Osteocyte (in vitro differentiated cells): ENCODE measurements at regions not wholly inside any gene's neighbourhood (a gene's known extent, or its start where the extent isn't known, plus 50 kb on each side); places are given as distances from the start of the nearest gene placed in this dataset.

ENCODE experiments used
- DNase-seq: peaks from one replicate; pipeline ENCODE4 v3.0.0; 2021; ENCODE audit warnings: mixed read lengths; ENCODE audit not compliant: unreplicated experiment; ENCODE audit errors: extremely low spot score
- H3K27ac Mint-ChIP-seq: one replicate; pipeline ENCODE4 v1.8.0; 2021; ENCODE audit warnings: mild to moderate bottlenecking, mixed read lengths; ENCODE audit not compliant: unreplicated experiment
- H3K27me3 Mint-ChIP-seq: one replicate; pipeline ENCODE4 v1.8.0; 2021; ENCODE audit warnings: mixed read lengths; ENCODE audit not compliant: unreplicated experiment
- H3K36me3 Mint-ChIP-seq: one replicate; pipeline ENCODE4 v1.8.0; 2021; ENCODE audit warnings: mixed read lengths; ENCODE audit not compliant: unreplicated experiment
- H3K4me1 Mint-ChIP-seq: one replicate; pipeline ENCODE4 v1.8.0; 2021; ENCODE audit warnings: mixed read lengths; ENCODE audit not compliant: unreplicated experiment
- H3K4me3 Mint-ChIP-seq: one replicate; pipeline ENCODE4 v1.8.0; 2021; ENCODE audit warnings: mild to moderate bottlenecking, moderate library complexity, mixed read lengths; ENCODE audit not compliant: unreplicated experiment
- H3K9me3 Mint-ChIP-seq: one replicate; pipeline ENCODE4 v1.8.0; 2021; ENCODE audit warnings: mixed read lengths; ENCODE audit not compliant: unreplicated experiment
- TF ChIP-seq, protein P1 (sequence below): fragments of 200-600 bp; sonication (generic); IDR thresholded peaks from 2 replicates; pipeline ENCODE4 v1.5.0; 2021; ENCODE audit warnings: antibody characterized with exemption, mild to moderate bottlenecking, moderate library complexity

DNA sequence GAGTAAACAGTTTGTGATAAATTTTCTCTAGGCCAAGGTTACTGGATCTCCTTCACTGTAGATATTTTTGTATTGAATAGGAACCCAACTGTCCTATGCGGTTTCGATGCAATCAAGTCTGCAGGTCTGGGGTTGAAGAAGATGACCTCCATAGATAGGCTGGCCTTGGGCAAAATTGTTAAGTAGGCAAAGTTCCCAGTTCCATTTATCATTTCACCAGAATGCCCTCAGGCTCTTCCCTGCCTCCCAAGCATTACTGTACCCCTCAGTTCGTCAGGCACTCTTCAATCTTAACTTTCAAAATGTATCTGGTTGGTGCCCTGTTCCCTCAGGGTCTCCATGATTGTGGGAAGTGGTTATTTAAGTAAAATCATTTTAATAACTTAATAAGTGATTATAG, 1802.9 kb upstream of the WWC1 start:
- no peaks in the 10 kb centered on the region for H3K27me3 Mint-ChIP-seq
- no peaks in the 10 kb centered on the region for H3K4me1 Mint-ChIP-seq
- TF ChIP-seq, protein P1, sequence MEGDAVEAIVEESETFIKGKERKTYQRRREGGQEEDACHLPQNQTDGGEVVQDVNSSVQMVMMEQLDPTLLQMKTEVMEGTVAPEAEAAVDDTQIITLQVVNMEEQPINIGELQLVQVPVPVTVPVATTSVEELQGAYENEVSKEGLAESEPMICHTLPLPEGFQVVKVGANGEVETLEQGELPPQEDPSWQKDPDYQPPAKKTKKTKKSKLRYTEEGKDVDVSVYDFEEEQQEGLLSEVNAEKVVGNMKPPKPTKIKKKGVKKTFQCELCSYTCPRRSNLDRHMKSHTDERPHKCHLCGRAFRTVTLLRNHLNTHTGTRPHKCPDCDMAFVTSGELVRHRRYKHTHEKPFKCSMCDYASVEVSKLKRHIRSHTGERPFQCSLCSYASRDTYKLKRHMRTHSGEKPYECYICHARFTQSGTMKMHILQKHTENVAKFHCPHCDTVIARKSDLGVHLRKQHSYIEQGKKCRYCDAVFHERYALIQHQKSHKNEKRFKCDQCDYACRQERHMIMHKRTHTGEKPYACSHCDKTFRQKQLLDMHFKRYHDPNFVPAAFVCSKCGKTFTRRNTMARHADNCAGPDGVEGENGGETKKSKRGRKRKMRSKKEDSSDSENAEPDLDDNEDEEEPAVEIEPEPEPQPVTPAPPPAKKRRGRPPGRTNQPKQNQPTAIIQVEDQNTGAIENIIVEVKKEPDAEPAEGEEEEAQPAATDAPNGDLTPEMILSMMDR = no peak
- no peak for DNase-seq
- H3K27ac Mint-ChIP-seq = no peak overlapping the region
- peaks cover 23% of the 10 kb centered on the region for H3K9me3 Mint-ChIP-seq
- no peaks in the 10 kb centered on the region for H3K36me3 Mint-ChIP-seq
- H3K4me3 Mint-ChIP-seq = no peak overlapping the region

DNA sequence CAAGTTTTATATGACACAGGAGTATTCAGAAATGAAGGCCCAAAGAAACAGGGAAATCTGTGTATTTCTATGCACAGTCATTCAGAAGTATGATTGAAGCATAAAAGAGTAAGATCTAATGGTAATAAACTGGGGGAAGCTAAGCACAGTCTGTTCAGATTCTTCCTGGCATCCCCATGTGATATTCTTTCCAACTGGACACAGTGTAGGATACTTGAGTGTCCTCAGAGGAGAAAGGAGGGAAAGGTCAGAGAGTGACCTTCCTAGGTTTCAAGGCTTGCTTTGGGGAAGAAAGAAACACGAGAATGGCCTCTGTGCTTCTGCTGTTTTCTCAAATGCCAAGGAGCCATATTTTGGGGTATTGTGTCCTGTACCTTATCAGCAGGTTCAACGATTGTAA, 1798.4 kb upstream of the WWC1 start:
- H3K27me3 Mint-ChIP-seq = no peaks in the 10 kb centered on the region
- H3K4me3 Mint-ChIP-seq = no peak overlapping the region
- H3K4me1 Mint-ChIP-seq = no peaks in the 10 kb centered on the region
- H3K27ac Mint-ChIP-seq = no peak overlapping the region
- no peak for DNase-seq
- TF ChIP-seq, protein P1 = no peak
- H3K9me3 Mint-ChIP-seq = peaks cover 13% of the 10 kb centered on the region
- H3K36me3 Mint-ChIP-seq = no peaks in the 10 kb centered on the region

DNA sequence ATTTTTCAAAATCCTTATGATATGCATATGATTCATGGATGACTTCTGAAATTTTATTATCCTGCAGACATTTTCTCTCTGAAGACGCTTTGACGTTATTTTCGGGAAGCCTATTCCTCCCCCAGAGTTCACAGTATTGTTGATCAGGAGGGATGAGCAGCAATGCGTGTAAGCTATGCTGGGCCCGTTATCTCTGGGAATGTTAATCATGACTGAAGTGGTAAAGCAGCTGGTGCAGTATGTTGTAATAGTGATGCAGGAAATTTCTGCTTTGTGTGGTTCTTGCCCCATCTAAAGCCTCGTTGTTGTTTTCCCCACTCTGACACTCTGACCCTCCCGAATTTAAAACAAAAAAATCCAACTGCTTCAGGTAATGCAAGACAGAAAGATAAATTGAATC, 1797.8 kb upstream of the WWC1 start:
- Mint-ChIP-seq H3K4me3 (no peak overlapping the region), H3K4me1 (no peaks in the 10 kb centered on the region), H3K36me3 (no peaks in the 10 kb centered on the region), H3K9me3 (peaks cover 13% of the 10 kb centered on the region), H3K27me3 (no peaks in the 10 kb centered on the region), H3K27ac (no peak overlapping the region)
- no peak for DNase-seq
- TF ChIP-seq, protein P1 = no peak

DNA sequence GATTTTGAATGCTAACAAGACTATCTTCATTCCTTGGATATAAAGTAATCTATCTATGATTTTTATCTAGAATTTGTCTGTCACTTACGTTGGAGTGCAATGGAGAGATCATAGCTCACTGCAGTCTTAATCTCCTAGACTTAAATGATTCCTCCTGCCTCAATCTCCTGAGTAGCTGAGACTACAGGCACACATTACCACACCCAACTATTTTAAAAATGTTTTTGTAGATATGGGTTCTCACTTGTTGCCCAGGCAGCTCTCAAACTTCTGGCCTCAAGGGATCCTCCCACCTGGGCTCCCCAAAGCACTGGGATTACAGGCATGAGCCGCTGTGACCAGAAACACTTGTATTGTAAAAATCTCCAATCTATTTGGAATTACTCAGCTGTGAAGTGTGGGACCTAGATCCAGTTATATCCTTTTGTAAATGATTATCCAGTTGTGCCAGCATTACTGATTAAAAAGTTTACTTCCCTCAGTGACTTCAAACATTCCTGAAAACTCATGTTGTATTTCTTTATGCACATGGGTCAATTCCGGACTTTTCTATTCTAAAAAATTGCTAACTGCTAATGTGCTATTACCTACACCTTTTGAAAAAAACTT, 1793.8 kb upstream of the WWC1 start:
- TF ChIP-seq, protein P1 = no peak
- DNase-seq = no peak
- H3K27ac Mint-ChIP-seq = no peak overlapping the region
- H3K4me3 Mint-ChIP-seq = no peak overlapping the region
- no peaks in the 10 kb centered on the region for H3K4me1 Mint-ChIP-seq
- H3K36me3 Mint-ChIP-seq = no peaks in the 10 kb centered on the region
- no peaks in the 10 kb centered on the region for H3K27me3 Mint-ChIP-seq
- peaks cover 4% of the 10 kb centered on the region for H3K9me3 Mint-ChIP-seq

DNA sequence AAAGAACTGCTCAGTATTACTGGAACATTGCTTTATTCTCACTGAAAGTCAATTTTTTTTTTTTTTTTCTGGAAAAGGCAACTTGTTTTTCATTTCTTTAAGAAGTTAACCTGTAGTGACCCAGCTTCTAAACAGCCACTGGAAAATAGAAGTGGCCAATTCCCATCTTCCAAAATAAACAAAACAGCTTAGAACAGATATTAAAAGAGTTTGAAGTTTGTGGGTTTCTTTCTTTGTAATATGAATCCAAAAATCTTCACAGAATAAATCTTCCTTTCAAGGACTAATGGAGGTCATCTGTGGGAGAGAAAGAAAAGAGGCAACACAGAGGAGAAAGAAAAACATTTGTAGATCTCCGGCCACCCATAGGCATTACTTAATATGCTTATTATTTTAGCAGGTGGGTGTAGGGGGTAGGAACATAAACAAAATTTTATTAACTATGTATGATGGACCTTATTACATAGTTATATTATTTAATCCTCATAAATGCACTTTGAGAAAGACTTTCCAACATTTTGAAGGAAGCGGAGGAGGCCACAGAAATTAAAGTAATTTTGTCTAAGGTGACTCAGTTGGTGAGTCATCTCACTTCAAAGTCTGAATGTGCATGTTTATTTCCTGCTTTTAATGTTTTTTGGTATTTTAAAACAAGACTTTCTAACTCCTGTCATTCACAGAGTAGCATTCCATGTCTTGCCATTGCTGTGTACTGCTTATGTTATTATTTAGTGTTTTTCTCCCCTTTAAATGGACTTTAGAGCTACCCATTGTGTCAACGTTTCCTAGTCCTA, 1791.8 kb upstream of the WWC1 start:
- Mint-ChIP-seq H3K36me3 (no peaks in the 10 kb centered on the region), H3K27me3 (no peaks in the 10 kb centered on the region), H3K27ac (no peak overlapping the region), H3K9me3 (peaks cover 9% of the 10 kb centered on the region), H3K4me1 (no peaks in the 10 kb centered on the region), H3K4me3 (no peak overlapping the region)
- TF ChIP-seq, protein P1 = no peak
- no peak for DNase-seq
